ENCODE measurements at regions not wholly inside any gene's neighbourhood (a gene's known extent, or its start where the extent isn't known, plus 50 kb on each side); places are given as distances from the start of the nearest gene placed in this dataset.
"Not testable (repeated sequence)": the region's sequence is repeated elsewhere in the genome, so short reads cannot be mapped to it uniquely, and the experiment has no call there.

GRCh38 chr3:174480767-174481166 lies 378.4 kb upstream of the NAALADL2 start:
- TF ChIP-seq EZH2phosphoT487 (IDR thresholded peaks at IDR 0.05; ENCODE audit: borderline replicate concordance), result no peak
- no peak for TF ChIP-seq CTCF (conservative IDR thresholded peaks at IDR 0.05; ENCODE audit: low read length)
- H3F3A ChIP-seq (ENCODE audit: low read depth), result no peaks in the 10 kb centered on the region
- H3K4me3 ChIP-seq (ENCODE audit: low read length, poor library complexity, severe bottlenecking), result no peak overlapping the region

GRCh38 chr3:174482541-174482940 lies 376.6 kb upstream of the NAALADL2 start:
- Histone ChIP-seq H2AFZ (ENCODE audit: low read length) (no peak overlapping the region), H3K4me1 (ENCODE audit: insufficient read depth, low read length, poor library complexity, severe bottlenecking) (no peaks in the 10 kb centered on the region), H4K20me1 (ENCODE audit: insufficient read depth, low read length, poor library complexity, severe bottlenecking) (no peaks in the 10 kb centered on the region), H3K79me2 (ENCODE audit: insufficient read depth, low read length) (no peaks in the 10 kb centered on the region), H3K4me2 (ENCODE audit: low read depth, low read length, poor library complexity, severe bottlenecking) (no peak overlapping the region), H3K36me3 (ENCODE audit: insufficient read depth, low read length) (no peaks in the 10 kb centered on the region), H3F3A (ENCODE audit: low read depth) (no peaks in the 10 kb centered on the region), H3K9ac (ENCODE audit: low read depth, low read length, poor library complexity, severe bottlenecking) (no peak overlapping the region), H3K9me3 (ENCODE audit: insufficient read depth, low read depth, low read length) (no peaks in the 10 kb centered on the region), H3K27me3 (ENCODE audit: insufficient read depth, low read length, poor library complexity, severe bottlenecking) (no peaks in the 10 kb centered on the region), H3K9me2 (replicated peaks; ENCODE audit: low read depth, low read length) (no peaks in the 10 kb centered on the region), H3K4me3 (ENCODE audit: low read length, poor library complexity, severe bottlenecking) (no peak overlapping the region)
- TF ChIP-seq CTCF (conservative IDR thresholded peaks at IDR 0.05; ENCODE audit: low read length) (no peak), EZH2phosphoT487 (IDR thresholded peaks at IDR 0.05; ENCODE audit: borderline replicate concordance) (no peak)

More at GRCh38 chr3:174480767-174481166, 378.4 kb upstream of the NAALADL2 start:
- H3K79me2 ChIP-seq (ENCODE audit: insufficient read depth, low read length), result no peaks in the 10 kb centered on the region
- no peaks in the 10 kb centered on the region for H3K9me3 ChIP-seq (ENCODE audit: insufficient read depth, low read depth, low read length)
- no peak overlapping the region for H3K9ac ChIP-seq (ENCODE audit: low read depth, low read length, poor library complexity, severe bottlenecking)
- H3K4me1 ChIP-seq (ENCODE audit: insufficient read depth, low read length, poor library complexity, severe bottlenecking), result no peaks in the 10 kb centered on the region
- no peaks in the 10 kb centered on the region for H3K27me3 ChIP-seq (ENCODE audit: insufficient read depth, low read length, poor library complexity, severe bottlenecking)
- H3K36me3 ChIP-seq (ENCODE audit: insufficient read depth, low read length), result no peaks in the 10 kb centered on the region
- no peaks in the 10 kb centered on the region for H3K9me2 ChIP-seq (replicated peaks; ENCODE audit: low read depth, low read length)
- no peak overlapping the region for H2AFZ ChIP-seq (ENCODE audit: low read length)
- H3K4me2 ChIP-seq (ENCODE audit: low read depth, low read length, poor library complexity, severe bottlenecking), result no peak overlapping the region
- no peaks in the 10 kb centered on the region for H4K20me1 ChIP-seq (ENCODE audit: insufficient read depth, low read length, poor library complexity, severe bottlenecking)

GRCh38 chr3:174483254-174483653 lies 375.9 kb upstream of the NAALADL2 start:
- no peaks in the 10 kb centered on the region for H3K4me1 ChIP-seq (ENCODE audit: insufficient read depth, low read length, poor library complexity, severe bottlenecking)
- no peak overlapping the region for H3K9ac ChIP-seq (ENCODE audit: low read depth, low read length, poor library complexity, severe bottlenecking)
- H3K27me3 ChIP-seq (ENCODE audit: insufficient read depth, low read length, poor library complexity, severe bottlenecking), result no peaks in the 10 kb centered on the region
- no peaks in the 10 kb centered on the region for H4K20me1 ChIP-seq (ENCODE audit: insufficient read depth, low read length, poor library complexity, severe bottlenecking)
- no peaks in the 10 kb centered on the region for H3K36me3 ChIP-seq (ENCODE audit: insufficient read depth, low read length)
- H3F3A ChIP-seq (ENCODE audit: low read depth), result no peaks in the 10 kb centered on the region
- H3K4me3 ChIP-seq (ENCODE audit: low read length, poor library complexity, severe bottlenecking), result no peak overlapping the region
- H3K4me2 ChIP-seq (ENCODE audit: low read depth, low read length, poor library complexity, severe bottlenecking), result no peak overlapping the region
- no peaks in the 10 kb centered on the region for H3K9me3 ChIP-seq (ENCODE audit: insufficient read depth, low read depth, low read length)
- no peaks in the 10 kb centered on the region for H3K9me2 ChIP-seq (replicated peaks; ENCODE audit: low read depth, low read length)
- TF ChIP-seq EZH2phosphoT487 (IDR thresholded peaks at IDR 0.05; ENCODE audit: borderline replicate concordance), result no peak
- TF ChIP-seq CTCF (conservative IDR thresholded peaks at IDR 0.05; ENCODE audit: low read length), result no peak
- no peaks in the 10 kb centered on the region for H3K79me2 ChIP-seq (ENCODE audit: insufficient read depth, low read length)
- H2AFZ ChIP-seq (ENCODE audit: low read length), result no peak overlapping the region

GRCh38 chr3:174483856-174484255 lies 375.3 kb upstream of the NAALADL2 start:
- H3K9ac ChIP-seq (ENCODE audit: low read depth, low read length, poor library complexity, severe bottlenecking); H3K36me3 ChIP-seq (ENCODE audit: insufficient read depth, low read length); H3K79me2 ChIP-seq (ENCODE audit: insufficient read depth, low read length); H3K4me1 ChIP-seq (ENCODE audit: insufficient read depth, low read length, poor library complexity, severe bottlenecking); H3F3A ChIP-seq (ENCODE audit: low read depth); H3K4me2 ChIP-seq (ENCODE audit: low read depth, low read length, poor library complexity, severe bottlenecking); H2AFZ ChIP-seq (ENCODE audit: low read length); H4K20me1 ChIP-seq (ENCODE audit: insufficient read depth, low read length, poor library complexity, severe bottlenecking); H3K9me2 ChIP-seq (replicated peaks; ENCODE audit: low read depth, low read length); H3K4me3 ChIP-seq (ENCODE audit: low read length, poor library complexity, severe bottlenecking); H3K9me3 ChIP-seq (ENCODE audit: insufficient read depth, low read depth, low read length); H3K27me3 ChIP-seq (ENCODE audit: insufficient read depth, low read length, poor library complexity, severe bottlenecking): not testable (repeated sequence)

Data from Loucy (cell line).